GM23338 (cell line): ENCODE measurements at regions not wholly inside any gene's neighbourhood (a gene's known extent, or its start where the extent isn't known, plus 50 kb on each side); places are given as distances from the start of the nearest gene placed in this dataset.

Experiments used
- ATAC-seq: fragments of 200-7000 bp; cut with Tn5 transposase; 3 replicates; pipeline ENCODE4 v1.9.1; 2020
- DNase-seq: peaks from one replicate; pipeline ENCODE4 v3.0.0-alpha.2; 2015; ENCODE audit warnings: low spot score
- H2AFZ ChIP-seq: fragments of 200-600 bp; sonication (generic); 2 replicates; pipeline ENCODE4 v1.8.0; 2016; ENCODE audit warnings: antibody characterized with exemption, mild to moderate bottlenecking, moderate library complexity
- H3F3A ChIP-seq: fragments of 200-600 bp; sonication (generic); replicated peaks from 2 replicates; pipeline ENCODE4 v1.8.0; 2017; ENCODE audit warnings: antibody characterized with exemption, mixed run types, low read depth
- H3K27ac ChIP-seq: fragments of 200-600 bp; sonication (generic); 2 replicates; pipeline ENCODE4 v1.6.1; 2016; ENCODE audit warnings: low read depth
- H3K27me3 ChIP-seq: fragments of 200-600 bp; sonication (generic); 2 replicates; pipeline ENCODE4 v1.8.0; 2016; ENCODE audit warnings: mild to moderate bottlenecking, mixed run types, moderate library complexity; ENCODE audit not compliant: insufficient read depth
- H3K36me3 ChIP-seq: fragments of 200-600 bp; sonication (generic); 2 replicates; pipeline ENCODE4 v1.8.0; 2016; ENCODE audit warnings: mild to moderate bottlenecking; ENCODE audit not compliant: insufficient read depth
- H3K4me1 ChIP-seq: fragments of 200-600 bp; sonication (generic); 2 replicates; pipeline ENCODE4 v1.8.0; 2016; ENCODE audit warnings: mild to moderate bottlenecking, moderate library complexity; ENCODE audit not compliant: insufficient read depth
- H3K4me2 ChIP-seq: fragments of 200-600 bp; sonication (generic); 2 replicates; pipeline ENCODE4 v1.7.1; 2017; ENCODE audit warnings: mixed run types
- H3K4me3 ChIP-seq: fragments of 200-600 bp; sonication (generic); 2 replicates; pipeline ENCODE4 v1.6.1; 2016; ENCODE audit warnings: mixed run types
- H3K79me2 ChIP-seq: fragments of 200-600 bp; sonication (generic); replicated peaks from 2 replicates; pipeline ENCODE4 v1.8.0; 2017; ENCODE audit warnings: mild to moderate bottlenecking; ENCODE audit not compliant: insufficient read depth
- H3K9me2 ChIP-seq: fragments of 200-600 bp; sonication (generic); 2 replicates; pipeline ENCODE4 v1.8.0; 2017; ENCODE audit not compliant: insufficient read depth
- H4K20me1 ChIP-seq: fragments of 200-600 bp; sonication (generic); replicated peaks from 2 replicates; pipeline ENCODE4 v1.8.0; 2017; ENCODE audit warnings: mild to moderate bottlenecking; ENCODE audit not compliant: insufficient read depth
- H3K27ac Mint-ChIP-seq: 2 replicates; pipeline ENCODE4 v1.8.0; 2020; ENCODE audit warnings: inconsistent platforms, mild to moderate bottlenecking, moderate library complexity, mixed read lengths
- H3K27me3 Mint-ChIP-seq: 3 replicates; pipeline ENCODE4 v1.8.0; 2022; ENCODE audit warnings: low read depth, mild to moderate bottlenecking, moderate library complexity, mixed read lengths, inconsistent platforms; ENCODE audit not compliant: insufficient read depth, poor library complexity
- H3K36me3 Mint-ChIP-seq: 3 replicates; pipeline ENCODE4 v1.8.0; 2021; ENCODE audit warnings: low read depth, mild to moderate bottlenecking, inconsistent platforms, moderate library complexity, mixed read lengths
- H3K4me1 Mint-ChIP-seq: 3 replicates; pipeline ENCODE4 v1.8.0; 2020; ENCODE audit warnings: mild to moderate bottlenecking, inconsistent platforms, mixed read lengths
- H3K4me3 Mint-ChIP-seq: 3 replicates; pipeline ENCODE4 v1.8.0; 2021; ENCODE audit warnings: moderate library complexity, mild to moderate bottlenecking, inconsistent platforms, mixed read lengths
- H3K9me3 Mint-ChIP-seq: 3 replicates; pipeline ENCODE4 v1.8.0; 2020; ENCODE audit warnings: moderate library complexity, mild to moderate bottlenecking, inconsistent platforms, mixed read lengths
- CREB1 ChIP-seq: fragments of 250-450 bp; sonication (Bioruptor Pico); IDR thresholded peaks from 2 replicates; pipeline ENCODE4 v1.5.0; 2020; ENCODE audit warnings: low read depth, mild to moderate bottlenecking, moderate library complexity
- CTCF ChIP-seq, 2 experiments: fragments of 200-600 bp in 1 of 2; sonication (generic) in 1 of 2; conservative IDR thresholded peaks; 2 replicates each; pipeline versions ENCODE4 v1.5.1 to v1.6.1; 2016 to 2017; ENCODE audit warnings: antibody characterized with exemption in 2 of 2, low read depth in 2 of 2, mild to moderate bottlenecking in 2 of 2, moderate library complexity in 1 of 2
- ETS1 ChIP-seq: IDR thresholded peaks from 2 replicates; pipeline ENCODE4 v1.6.1; 2016; ENCODE audit warnings: antibody characterized with exemption
- EZH2 ChIP-seq: fragments of 200-600 bp; sonication (generic); IDR thresholded peaks from one replicate; pipeline ENCODE4 v1.8.0; 2017; ENCODE audit warnings: antibody characterized with exemption, mild to moderate bottlenecking, low read depth; ENCODE audit not compliant: unreplicated experiment
- EZH2phosphoT487 ChIP-seq: fragments of 200-600 bp; sonication (generic); IDR thresholded peaks from one replicate; pipeline ENCODE4 v1.8.1; 2018; ENCODE audit warnings: antibody characterized with exemption; ENCODE audit not compliant: unreplicated experiment
- POLR2AphosphoS5 ChIP-seq: IDR thresholded peaks from 2 replicates; pipeline ENCODE4 v1.6.1; 2016; ENCODE audit warnings: antibody characterized with exemption, low read depth
- REST ChIP-seq: IDR thresholded peaks from one replicate; pipeline ENCODE4 v1.6.1; 2018; ENCODE audit warnings: antibody characterized with exemption; ENCODE audit not compliant: unreplicated experiment
- STAT1 ChIP-seq: IDR thresholded peaks from one replicate; pipeline ENCODE4 v1.6.1; 2016; ENCODE audit warnings: antibody characterized with exemption; ENCODE audit not compliant: unreplicated experiment
- ZNF114 ChIP-seq: fragments of 250-450 bp; sonication (Bioruptor Pico); IDR thresholded peaks from 2 replicates; pipeline ENCODE4 v1.5.0; 2020; ENCODE audit warnings: mild to moderate bottlenecking, moderate library complexity
- ZNF331 ChIP-seq: fragments of 250-450 bp; sonication (Bioruptor Pico); IDR thresholded peaks from 2 replicates; pipeline ENCODE4 v1.5.0; 2020; ENCODE audit warnings: low read depth, mild to moderate bottlenecking, moderate library complexity
- ZNF462 ChIP-seq: fragments of 250-450 bp; sonication (Bioruptor Pico); IDR thresholded peaks from 2 replicates; pipeline ENCODE4 v1.5.0; 2020; ENCODE audit warnings: mild to moderate bottlenecking, moderate library complexity

- peaks cover 16% of the 10 kb centered on the region; the same call in 1 of the 2 replicates for H3K4me1 ChIP-seq
- no peaks in the 10 kb centered on the region for H3K27me3 ChIP-seq
- H3K36me3 ChIP-seq, result no peaks in the 10 kb centered on the region
- TF ChIP-seq CTCF (conservative IDR thresholded peaks at IDR 0.05; ENCODE audit: low read depth in 2 of 2) (no peak), ETS1 (no peak), ZNF331 (CRISPR knock-in tag) (no peak), REST (no peak), STAT1 (no peak), ZNF114 (CRISPR knock-in tag) (no peak), CREB1 (CRISPR knock-in tag) (no peak), ZNF462 (CRISPR knock-in tag) (no peak), POLR2AphosphoS5 (no peak), EZH2phosphoT487 (no peak), EZH2 (no peak)
- no peak overlapping the region for H3K27ac ChIP-seq
- H3K4me2 ChIP-seq, result no peak overlapping the region
- peaks cover 8% of the 10 kb centered on the region for H3K9me3 Mint-ChIP-seq
- H4K20me1 ChIP-seq, result no peaks in the 10 kb centered on the region
- H3K4me3 ChIP-seq, result no peak overlapping the region
- H3K27me3 Mint-ChIP-seq, result peaks cover 13% of the 10 kb centered on the region
- no peaks in the 10 kb centered on the region for H3K36me3 Mint-ChIP-seq
- peaks cover 31% of the 10 kb centered on the region; the same call in 2 of the 3 replicates for H3K4me1 Mint-ChIP-seq
- H3F3A ChIP-seq, result no peaks in the 10 kb centered on the region
- H3K79me2 ChIP-seq, result no peaks in the 10 kb centered on the region
- no peaks in the 10 kb centered on the region for H3K9me2 ChIP-seq
- H3K4me3 Mint-ChIP-seq, result no peak overlapping the region
- ATAC-seq (no peak), DNase-seq (no peak)
- H3K27ac Mint-ChIP-seq, result no peak overlapping the region
- no peak overlapping the region for H2AFZ ChIP-seq
Measured at GRCh38 chr5:174533751-174534241, 190.6 kb upstream of the MSX2 start.
